ENCODE measurements at regions not wholly inside any gene's neighbourhood (a gene's known extent, or its start where the extent isn't known, plus 50 kb on each side); places are given as distances from the start of the nearest gene placed in this dataset.

DNA sequence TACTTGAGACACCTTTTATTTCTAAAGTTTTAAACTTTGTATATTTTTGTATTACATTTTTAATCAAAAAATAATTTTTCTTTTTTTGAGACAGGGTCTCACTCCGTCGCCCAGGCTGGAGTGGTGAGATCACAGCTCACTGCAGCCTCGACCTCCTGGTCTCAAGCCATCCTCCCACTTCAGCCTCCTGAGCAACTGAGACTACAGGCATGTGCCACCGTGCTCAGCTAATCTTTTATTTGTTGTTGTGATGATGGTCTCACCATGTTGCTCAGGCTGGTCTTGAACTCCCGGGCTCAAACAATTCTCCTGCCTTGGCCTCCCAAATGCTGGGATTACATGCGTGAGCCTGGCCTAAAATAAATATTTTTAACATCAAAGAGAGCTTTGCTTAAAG, 218.7 kb upstream of the SH3BP4 start:
- TF ChIP-seq POLR2A (IDR thresholded peaks at IDR 0.05; ENCODE audit: low read depth, low read length) (no peak), SP1 (IDR thresholded peaks at IDR 0.05; ENCODE audit: low read depth, low read length) (no peak), SRF (IDR thresholded peaks at IDR 0.05; ENCODE audit: low read depth in 2 of 2, low read length in 2 of 2) (no peak), SKIL (IDR thresholded peaks at IDR 0.05; ENCODE audit: low read depth, poor library complexity, severe bottlenecking) (no peak), EED (IDR thresholded peaks at IDR 0.05; ENCODE audit: low read depth) (no peak), NFYB (IDR thresholded peaks at IDR 0.05; ENCODE audit: insufficient read depth, low read depth, low read length) (no peak)
